DND-41 (cell line): ENCODE measurements at regions not wholly inside any gene's neighbourhood (a gene's known extent, or its start where the extent isn't known, plus 50 kb on each side); places are given as distances from the start of the nearest gene placed in this dataset.

Source experiments
- ATAC-seq: fragments of 200-7000 bp; cut with Tn5 transposase; 3 replicates; pipeline ENCODE4 v1.9.1; 2021; ENCODE audit warnings: low read depth; ENCODE audit not compliant: insufficient read depth
- DNase-seq: peaks from one replicate; pipeline ENCODE4 v3.0.0-alpha.2; 2020
- H2AFZ ChIP-seq: 2 replicates; pipeline ENCODE4 v1.6.0; 2012; ENCODE audit warnings: low read depth, low read length
- H3K27ac ChIP-seq: 2 replicates; pipeline ENCODE4 v1.5.1; 2012; ENCODE audit warnings: low read length, inconsistent platforms
- H3K27me3 ChIP-seq: fragments of 200-600 bp; sonication (generic); 2 replicates; pipeline ENCODE4 v1.6.0; 2012; ENCODE audit warnings: low read length, mild to moderate bottlenecking, inconsistent platforms; ENCODE audit not compliant: insufficient read depth, poor library complexity
- H3K36me3 ChIP-seq: 2 replicates; pipeline ENCODE4 v1.5.1; 2012; ENCODE audit warnings: low read length, inconsistent platforms; ENCODE audit not compliant: insufficient read depth
- H3K4me1 ChIP-seq: 2 replicates; pipeline ENCODE4 v1.5.1; 2012; ENCODE audit warnings: mild to moderate bottlenecking, low read length; ENCODE audit not compliant: insufficient read depth
- H3K4me2 ChIP-seq: 2 replicates; pipeline ENCODE4 v1.6.0; 2012; ENCODE audit warnings: mild to moderate bottlenecking, moderate library complexity, low read length, inconsistent platforms; ENCODE audit not compliant: insufficient read depth
- H3K4me3 ChIP-seq, 2 experiments: fragments of 200-600 bp in 1 of 2; shearing (Covaris generic) in 1 of 2; 2 replicates each; pipeline ENCODE4 v1.5.1; 2012 to 2016; ENCODE audit warnings: inconsistent platforms in 2 of 2, low read length in 2 of 2, mild to moderate bottlenecking in 2 of 2, low read depth in 1 of 2, moderate library complexity in 1 of 2
- H3K79me2 ChIP-seq: 2 replicates; pipeline ENCODE4 v1.6.0; 2012; ENCODE audit warnings: low read length, inconsistent platforms; ENCODE audit not compliant: insufficient read depth
- H3K9ac ChIP-seq: 2 replicates; pipeline ENCODE4 v1.6.0; 2012; ENCODE audit warnings: low read depth, mild to moderate bottlenecking, inconsistent platforms, low read length, moderate library complexity
- H3K9me3 ChIP-seq: 2 replicates; pipeline ENCODE4 v1.5.1; 2012; ENCODE audit warnings: low read length, moderate library complexity, mild to moderate bottlenecking, inconsistent platforms; ENCODE audit not compliant: insufficient read depth, severe bottlenecking
- H4K20me1 ChIP-seq: 2 replicates; pipeline ENCODE4 v1.6.0; 2012; ENCODE audit warnings: low read length; ENCODE audit not compliant: insufficient read depth
- CTCF ChIP-seq: IDR thresholded peaks from 2 replicates; pipeline ENCODE4 v1.5.1; 2012; ENCODE audit warnings: borderline replicate concordance, low read length, moderate library complexity, mild to moderate bottlenecking; ENCODE audit not compliant: poor library complexity, severe bottlenecking; ENCODE audit errors: extremely low read depth
- EZH2 ChIP-seq: IDR thresholded peaks from 3 replicates; pipeline ENCODE4 v1.6.1; 2012; ENCODE audit warnings: borderline replicate concordance, low read depth, mild to moderate bottlenecking, moderate library complexity, low read length, inconsistent platforms; ENCODE audit not compliant: severe bottlenecking

DNA sequence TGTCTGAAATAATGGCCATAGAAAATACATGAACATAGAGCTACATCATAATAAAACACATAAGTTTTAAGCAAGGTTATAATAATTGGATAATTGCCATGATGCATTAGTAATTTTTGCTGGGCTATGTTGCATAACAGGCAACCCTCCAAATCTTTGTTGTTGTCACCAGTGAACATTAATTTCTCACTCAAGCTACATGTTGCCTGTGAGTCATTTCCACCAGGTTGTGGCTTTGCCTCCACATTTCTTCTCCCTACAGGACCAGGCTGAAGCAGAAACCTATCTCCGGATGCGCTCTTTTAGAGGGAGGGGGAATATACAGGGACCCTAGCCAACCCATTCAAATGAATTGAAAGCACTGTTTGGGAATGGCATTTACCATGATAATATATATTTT lies 347.7 kb downstream of the GABRG1 start:
- ATAC-seq = no peak
- Histone ChIP-seq H2AFZ (no peak overlapping the region), H3K9ac (no peak overlapping the region), H3K27me3 (no peaks in the 10 kb centered on the region), H3K79me2 (no peaks in the 10 kb centered on the region), H3K9me3 (no peaks in the 10 kb centered on the region), H3K36me3 (no peaks in the 10 kb centered on the region), H3K27ac (no peak overlapping the region), H4K20me1 (no peaks in the 10 kb centered on the region), H3K4me2 (no peak overlapping the region), H3K4me1 (no peaks in the 10 kb centered on the region), H3K4me3 (no peak overlapping the region)
- no peak for DNase-seq
- TF ChIP-seq EZH2 (no peak), CTCF (no peak)

- no peaks in the 10 kb centered on the region for H3K79me2 ChIP-seq
- no peak overlapping the region for H3K4me2 ChIP-seq
Observed at GRCh38 chr4:45770958-45771357, 352.9 kb downstream of the GABRG1 start.

DNA sequence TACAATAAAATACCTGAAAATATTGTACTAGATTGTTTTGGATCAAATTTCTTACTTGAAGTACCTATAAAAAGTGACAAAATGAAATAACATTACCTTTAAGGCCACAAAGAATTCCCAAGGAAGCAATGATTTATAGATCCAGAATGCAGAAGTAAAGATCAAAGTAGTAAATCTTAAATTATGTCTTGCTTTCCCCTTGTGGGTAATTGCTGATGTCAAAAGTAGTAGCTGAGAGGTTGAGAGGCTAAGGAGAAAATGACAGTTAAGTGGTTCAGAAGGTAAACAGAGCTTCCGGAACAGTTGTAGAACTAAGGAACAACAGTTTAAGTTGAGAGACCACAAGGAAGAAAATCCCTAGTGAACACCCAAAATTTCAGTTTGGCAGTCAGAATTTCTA lies 358.3 kb downstream of the GABRG1 start:
- H3K79me2 ChIP-seq = no peaks in the 10 kb centered on the region
- no peaks in the 10 kb centered on the region for H3K36me3 ChIP-seq
- TF ChIP-seq EZH2 (no peak), CTCF (no peak)
- no peak overlapping the region for H3K4me3 ChIP-seq
- no peaks in the 10 kb centered on the region for H3K4me1 ChIP-seq
- H3K9me3 ChIP-seq = no peaks in the 10 kb centered on the region
- no peak for DNase-seq
- H3K27me3 ChIP-seq = no peaks in the 10 kb centered on the region
- H2AFZ ChIP-seq = no peak overlapping the region
- ATAC-seq = no peak
- no peak overlapping the region for H3K27ac ChIP-seq
- no peaks in the 10 kb centered on the region for H4K20me1 ChIP-seq
- H3K4me2 ChIP-seq = no peak overlapping the region
- H3K9ac ChIP-seq = no peak overlapping the region

More at GRCh38 chr4:45770958-45771357, 352.9 kb downstream of the GABRG1 start:
- ATAC-seq = no peak
- Histone ChIP-seq H3K27ac (no peak overlapping the region), H3K36me3 (no peaks in the 10 kb centered on the region), H3K9me3 (no peaks in the 10 kb centered on the region), H2AFZ (no peak overlapping the region; the same call in 1 of the 2 replicates), H3K4me1 (no peaks in the 10 kb centered on the region), H4K20me1 (no peaks in the 10 kb centered on the region), H3K4me3 (no peak overlapping the region), H3K27me3 (no peaks in the 10 kb centered on the region), H3K9ac (no peak overlapping the region)
- DNase-seq = no peak
- TF ChIP-seq EZH2 = no peak
- no peak for TF ChIP-seq CTCF
